ENCODE measurements at regions not wholly inside any gene's neighbourhood (a gene's known extent, or its start where the extent isn't known, plus 50 kb on each side); places are given as distances from the start of the nearest gene placed in this dataset.

- H4K8ac ChIP-seq (ENCODE audit: low read depth, low read length) = peak overlapping the region; percentile 17
- peak overlapping the region; percentile 99 for H3K27ac ChIP-seq (ENCODE audit: low read depth, low read length)
- H2AK5ac ChIP-seq (ENCODE audit: low read length) = peak overlapping the region; percentile 39
- no peak overlapping the region for H2AFZ ChIP-seq (ENCODE audit: insufficient read depth, low read length, poor library complexity)
- peak overlapping the region; percentile 56 for H2BK120ac ChIP-seq (ENCODE audit: insufficient read depth, low read length, poor library complexity)
- H3K27me3 ChIP-seq (ENCODE audit: insufficient read depth, low read length) = no peaks in the 10 kb centered on the region
- H3K23ac ChIP-seq (ENCODE audit: low read length) = no peak overlapping the region
- no peak overlapping the region for H3K18ac ChIP-seq (ENCODE audit: low read length)
- H2BK12ac ChIP-seq (ENCODE audit: low read length) = peak overlapping the region; percentile 68
- H4K91ac ChIP-seq (ENCODE audit: low read depth, low read length) = peak overlapping the region; percentile 68
- peaks cover 33% of the 10 kb centered on the region for H3K79me1 ChIP-seq (ENCODE audit: low read length)
- no peak overlapping the region for H3K4me2 ChIP-seq (ENCODE audit: low read length)
- H4K12ac ChIP-seq (ENCODE audit: low read depth, low read length) = no peak overlapping the region
- no peak overlapping the region for H3K14ac ChIP-seq (ENCODE audit: low read length)
- no peak overlapping the region for H3K9ac ChIP-seq (ENCODE audit: low read length)
- peak overlapping the region; percentile 78 for H2BK5ac ChIP-seq (ENCODE audit: low read depth, low read length, poor library complexity)
- no peaks in the 10 kb centered on the region for H3K36me3 ChIP-seq (ENCODE audit: control insufficient read depth in 1 of 2, insufficient read depth in 2 of 2, low read length in 2 of 2)
- H3K9me3 ChIP-seq (ENCODE audit: insufficient read depth, low read depth, low read length) = no peaks in the 10 kb centered on the region
- peak in 1 of 2 donors; percentile 32 for DNase-seq
- peaks cover 6% of the 10 kb centered on the region for H3K79me2 ChIP-seq (ENCODE audit: control insufficient read depth, insufficient read depth, low read length, poor library complexity)
- H3K4me1 ChIP-seq (ENCODE audit: control insufficient read depth in 1 of 2, insufficient read depth in 2 of 2, low read length in 2 of 2) = peaks cover 22 to 29% of the 10 kb centered on the region in 2 experiments
- WGBS (ENCODE audit: extremely low coverage, insufficient coverage, insufficient read length) = no CpG with 5 or more reads among the region's 4 CpGs
- H3K4me3 ChIP-seq (ENCODE audit: low read depth, low read length) = no peak overlapping the region
- H3K4ac ChIP-seq (ENCODE audit: low read depth, low read length) = no peak overlapping the region
Measured at GRCh38 chr1:229756666-229757065, 130.6 kb downstream of the URB2 start.

GRCh38 chr1:229757226-229757625 is 131.2 kb downstream of the URB2 start:
- Histone ChIP-seq H4K12ac (ENCODE audit: low read depth, low read length) (no peak overlapping the region), H3K79me2 (ENCODE audit: control insufficient read depth, insufficient read depth, low read length, poor library complexity) (peaks cover 6% of the 10 kb centered on the region), H3K27me3 (ENCODE audit: insufficient read depth, low read length) (no peaks in the 10 kb centered on the region), H3K9me3 (ENCODE audit: insufficient read depth, low read depth, low read length) (no peaks in the 10 kb centered on the region), H4K8ac (ENCODE audit: low read depth, low read length) (no peak overlapping the region), H2BK12ac (ENCODE audit: low read length) (peak overlapping the region; percentile 99), H3K4me2 (ENCODE audit: low read length) (no peak overlapping the region), H2BK120ac (ENCODE audit: insufficient read depth, low read length, poor library complexity) (peak overlapping the region; percentile 100), H3K79me1 (ENCODE audit: low read length) (peaks cover 33% of the 10 kb centered on the region), H3K18ac (ENCODE audit: low read length) (no peak overlapping the region), H3K4ac (ENCODE audit: low read depth, low read length) (no peak overlapping the region), H3K9ac (ENCODE audit: low read length) (no peak overlapping the region), H3K14ac (ENCODE audit: low read length) (peak overlapping the region; percentile 97), H3K36me3 (ENCODE audit: control insufficient read depth in 1 of 2, insufficient read depth in 2 of 2, low read length in 2 of 2) (no peaks in the 10 kb centered on the region), H4K91ac (ENCODE audit: low read depth, low read length) (peak overlapping the region; percentile 98), H2AK5ac (ENCODE audit: low read length) (no peak overlapping the region), H2AFZ (ENCODE audit: insufficient read depth, low read length, poor library complexity) (no peak overlapping the region), H3K4me1 (ENCODE audit: control insufficient read depth in 1 of 2, insufficient read depth in 2 of 2, low read length in 2 of 2) (peaks cover 22 to 29% of the 10 kb centered on the region in 2 experiments), H3K23ac (ENCODE audit: low read length) (no peak overlapping the region), H3K27ac (ENCODE audit: low read depth, low read length) (peak overlapping the region; percentile 99), H2BK5ac (ENCODE audit: low read depth, low read length, poor library complexity) (peak overlapping the region; percentile 100), H3K4me3 (ENCODE audit: low read depth, low read length) (no peak overlapping the region)
- peak; percentile 55 to 79 for DNase-seq

- Histone ChIP-seq H3K14ac (ENCODE audit: low read length) (peak overlapping the region; percentile 97), H4K91ac (ENCODE audit: low read depth, low read length) (peak overlapping the region; percentile 98), H3K4me2 (ENCODE audit: low read length) (peak overlapping the region; percentile 47), H3K27ac (ENCODE audit: low read depth, low read length) (peak overlapping the region; percentile 99), H2BK12ac (ENCODE audit: low read length) (peak overlapping the region; percentile 99), H3K4me3 (ENCODE audit: low read depth, low read length) (no peak overlapping the region), H3K4me1 (ENCODE audit: control insufficient read depth in 1 of 2, insufficient read depth in 2 of 2, low read length in 2 of 2) (peaks cover 22 to 29% of the 10 kb centered on the region in 2 experiments), H3K23ac (ENCODE audit: low read length) (no peak overlapping the region), H3K9ac (ENCODE audit: low read length) (peak overlapping the region; percentile 1), H3K79me1 (ENCODE audit: low read length) (peaks cover 33% of the 10 kb centered on the region), H3K9me3 (ENCODE audit: insufficient read depth, low read depth, low read length) (no peaks in the 10 kb centered on the region), H2AK5ac (ENCODE audit: low read length) (peak overlapping the region; percentile 85), H2BK5ac (ENCODE audit: low read depth, low read length, poor library complexity) (peak overlapping the region; percentile 100), H3K18ac (ENCODE audit: low read length) (peak overlapping the region; percentile 95), H3K36me3 (ENCODE audit: control insufficient read depth in 1 of 2, insufficient read depth in 2 of 2, low read length in 2 of 2) (no peaks in the 10 kb centered on the region), H3K27me3 (ENCODE audit: insufficient read depth, low read length) (no peaks in the 10 kb centered on the region), H3K79me2 (ENCODE audit: control insufficient read depth, insufficient read depth, low read length, poor library complexity) (peaks cover 6% of the 10 kb centered on the region), H3K4ac (ENCODE audit: low read depth, low read length) (peak overlapping the region; percentile 87), H2BK120ac (ENCODE audit: insufficient read depth, low read length, poor library complexity) (peak overlapping the region; percentile 100), H4K12ac (ENCODE audit: low read depth, low read length) (no peak overlapping the region), H2AFZ (ENCODE audit: insufficient read depth, low read length, poor library complexity) (peak overlapping the region; percentile 30), H4K8ac (ENCODE audit: low read depth, low read length) (peak overlapping the region; percentile 92)
- no CpG with 5 or more reads among the region's 15 CpGs for WGBS (ENCODE audit: extremely low coverage, insufficient coverage, insufficient read length)
- peak; percentile 83 to 93 for DNase-seq
Measured at GRCh38 chr1:229758101-229759036, 132.3 kb downstream of the URB2 start.

- H3K4me3 ChIP-seq (ENCODE audit: low read depth, low read length) = no peak overlapping the region
- H2BK5ac ChIP-seq (ENCODE audit: low read depth, low read length, poor library complexity) = peak overlapping the region; percentile 90
- H2BK120ac ChIP-seq (ENCODE audit: insufficient read depth, low read length, poor library complexity) = peak overlapping the region; percentile 92
- no CpG with 5 or more reads among the region's 5 CpGs for WGBS (ENCODE audit: extremely low coverage, insufficient coverage, insufficient read length)
- peaks cover 22 to 27% of the 10 kb centered on the region in 2 experiments for H3K4me1 ChIP-seq (ENCODE audit: control insufficient read depth in 1 of 2, insufficient read depth in 2 of 2, low read length in 2 of 2)
- peaks cover 33% of the 10 kb centered on the region for H3K79me1 ChIP-seq (ENCODE audit: low read length)
- H4K91ac ChIP-seq (ENCODE audit: low read depth, low read length) = peak overlapping the region; percentile 96
- H2AFZ ChIP-seq (ENCODE audit: insufficient read depth, low read length, poor library complexity) = no peak overlapping the region
- peak overlapping the region; percentile 35 for H3K4ac ChIP-seq (ENCODE audit: low read depth, low read length)
- peak overlapping the region; percentile 91 for H3K14ac ChIP-seq (ENCODE audit: low read length)
- no peak overlapping the region for H4K12ac ChIP-seq (ENCODE audit: low read depth, low read length)
- H3K27me3 ChIP-seq (ENCODE audit: insufficient read depth, low read length) = no peaks in the 10 kb centered on the region
- peak overlapping the region; percentile 89 for H3K27ac ChIP-seq (ENCODE audit: low read depth, low read length)
- peak overlapping the region; percentile 95 for H2AK5ac ChIP-seq (ENCODE audit: low read length)
- no peaks in the 10 kb centered on the region for H3K36me3 ChIP-seq (ENCODE audit: control insufficient read depth in 1 of 2, insufficient read depth in 2 of 2, low read length in 2 of 2)
- H3K79me2 ChIP-seq (ENCODE audit: control insufficient read depth, insufficient read depth, low read length, poor library complexity) = peaks cover 6% of the 10 kb centered on the region
- H3K9ac ChIP-seq (ENCODE audit: low read length) = no peak overlapping the region
- H3K23ac ChIP-seq (ENCODE audit: low read length) = no peak overlapping the region
- peak overlapping the region; percentile 88 for H2BK12ac ChIP-seq (ENCODE audit: low read length)
- H3K9me3 ChIP-seq (ENCODE audit: insufficient read depth, low read depth, low read length) = no peaks in the 10 kb centered on the region
- no peak overlapping the region for H3K4me2 ChIP-seq (ENCODE audit: low read length)
- peak in 1 of 2 donors; percentile 30 for DNase-seq
- peak overlapping the region; percentile 75 for H4K8ac ChIP-seq (ENCODE audit: low read depth, low read length)
- peak overlapping the region; percentile 83 for H3K18ac ChIP-seq (ENCODE audit: low read length)
Measured at GRCh38 chr1:229759037-229759435, 133.0 kb downstream of the URB2 start.
